Endothelial cell of umbilical vein (primary cell): ENCODE measurements at regions not wholly inside any gene's neighbourhood (a gene's known extent, or its start where the extent isn't known, plus 50 kb on each side); places are given as distances from the start of the nearest gene placed in this dataset.

Experiments
- BruUV-seq: library from RNA; stranded (reverse); fragments of 400-500 nt; replicated peaks from 2 replicates; lab custom pipeline; 2021; lab: Mats Ljungman, UMichigan
- CTCF ChIA-PET: fragments of 300-600, 350-600 bp; sonication (Branson Sonifier 250); formaldehyde crosslinking; loops from one replicate; lab custom pipeline; 2021; ENCODE audit warnings: antibody characterized with exemption, inconsistent platforms; lab: Charles Lee
- POLR2A ChIA-PET: fragments of 300-600, 350-600 bp; sonication (Branson Sonifier 250); formaldehyde crosslinking; loops from one replicate; lab custom pipeline; 2021; ENCODE audit warnings: antibody characterized with exemption, inconsistent platforms; lab: Charles Lee
- DNase-seq: peaks from one replicate; pipeline ENCODE4 v3.0.0-alpha.2; 2011; ENCODE audit warnings: low read depth, low spot score
- FAIRE-seq: peaks from 2 replicates; lab custom pipeline; 2011; peaks lifted over from hg19 to GRCh38; lab: Jason Lieb, UNC
- H2AFZ ChIP-seq: 2 replicates; pipeline ENCODE4 v1.6.0; 2012; ENCODE audit warnings: low read depth, low read length, control low read depth, inconsistent platforms
- H3K27ac ChIP-seq: 2 replicates; pipeline ENCODE4 v1.5.1; 2011; ENCODE audit warnings: low read depth, mild to moderate bottlenecking, control low read depth, low read length, moderate library complexity; ENCODE audit not compliant: insufficient read depth
- H3K27me3 ChIP-seq, 2 experiments: 2 replicates each; pipeline versions ENCODE4 v1.6.0 to v1.6.1; 2011; ENCODE audit warnings: low read length in 2 of 2, mixed read lengths in 1 of 2; ENCODE audit not compliant: control insufficient read depth in 2 of 2, insufficient read depth in 2 of 2
- H3K36me3 ChIP-seq, 2 experiments: 2 replicates in 1 of 2; 3 replicates in 1 of 2; pipeline ENCODE4 v1.5.1; 2011; ENCODE audit warnings: low read length in 2 of 2, mild to moderate bottlenecking in 1 of 2, moderate library complexity in 1 of 2; ENCODE audit not compliant: control insufficient read depth in 2 of 2, insufficient read depth in 2 of 2; ENCODE audit errors: extremely low read depth in 1 of 2
- H3K4me1 ChIP-seq: 3 replicates; pipeline ENCODE4 v1.5.1; 2011; ENCODE audit warnings: mild to moderate bottlenecking, low read length; ENCODE audit not compliant: control insufficient read depth, insufficient read depth; ENCODE audit errors: extremely low read depth
- H3K4me2 ChIP-seq: 2 replicates; pipeline ENCODE4 v1.6.1; 2011; ENCODE audit warnings: low read length, control low read depth, mixed read lengths; ENCODE audit not compliant: insufficient read depth
- H3K4me3 ChIP-seq, 3 experiments: fragments of 200-600 bp in 1 of 3; sonication (generic), shearing (Covaris generic) in 1 of 3; replicated peaks in 1 of 3; 2 replicates each; pipeline ENCODE4 v1.5.1; 2011 to 2016; ENCODE audit warnings: control low read depth in 3 of 3, low read length in 3 of 3, mild to moderate bottlenecking in 2 of 3, inconsistent platforms in 1 of 3, low read depth in 1 of 3, moderate library complexity in 1 of 3; ENCODE audit not compliant: insufficient read depth in 1 of 3
- H3K79me2 ChIP-seq: 2 replicates; pipeline ENCODE4 v1.6.0; 2012; ENCODE audit warnings: low read length, inconsistent platforms; ENCODE audit not compliant: control insufficient read depth, insufficient read depth
- H3K9ac ChIP-seq: replicated peaks from 2 replicates; pipeline ENCODE3; 2011; ENCODE audit warnings: low read length, control low read depth; ENCODE audit not compliant: insufficient read depth; ENCODE audit errors: extremely low read depth
- H3K9me1 ChIP-seq: replicated peaks from 3 replicates; pipeline ENCODE4 v1.6.0; 2011; ENCODE audit warnings: mild to moderate bottlenecking, low read length; ENCODE audit not compliant: control insufficient read depth, insufficient read depth; ENCODE audit errors: extremely low read depth
- H3K9me3 ChIP-seq: replicated peaks from 2 replicates; pipeline ENCODE4 v1.5.1; 2012; ENCODE audit warnings: low read length, inconsistent platforms; ENCODE audit not compliant: control insufficient read depth, insufficient read depth
- H4K20me1 ChIP-seq: replicated peaks from 2 replicates; pipeline ENCODE3; 2011; ENCODE audit warnings: mild to moderate bottlenecking, low read length; ENCODE audit not compliant: control insufficient read depth, insufficient read depth; ENCODE audit errors: extremely low read depth
- EZH2 ChIP-seq: IDR thresholded peaks from 2 replicates; pipeline ENCODE4 v1.6.1; 2012; ENCODE audit warnings: borderline replicate concordance, low read depth, mild to moderate bottlenecking, moderate library complexity, low read length, inconsistent platforms; ENCODE audit not compliant: severe bottlenecking
- FOS ChIP-seq: IDR thresholded peaks from 2 replicates; pipeline ENCODE4 v1.6.1; 2011; ENCODE audit warnings: mild to moderate bottlenecking, low read length, moderate library complexity, borderline replicate concordance; ENCODE audit not compliant: insufficient read depth
- GATA2 ChIP-seq: IDR thresholded peaks from 2 replicates; pipeline ENCODE4 v1.7.0; 2011; ENCODE audit warnings: low read depth, mild to moderate bottlenecking, moderate library complexity, mixed read lengths, low read length; ENCODE audit not compliant: insufficient read length, insufficient read depth
- JUN ChIP-seq: IDR thresholded peaks from 2 replicates; pipeline ENCODE4 v1.6.1; 2011; ENCODE audit warnings: borderline replicate concordance, low read depth; ENCODE audit not compliant: insufficient read length, insufficient read depth
- MYC ChIP-seq: IDR thresholded peaks from one replicate; pipeline ENCODE4 v1.6.1; 2011; ENCODE audit warnings: mild to moderate bottlenecking, low read depth, low read length
- POLR2A ChIP-seq: IDR thresholded peaks from 2 replicates; pipeline ENCODE4 v1.6.1; 2012; ENCODE audit warnings: low read depth, mild to moderate bottlenecking, control low read depth, low read length
- POLR2AphosphoS5 ChIP-seq: IDR thresholded peaks from 2 replicates; pipeline ENCODE4 v1.6.1; 2012; ENCODE audit warnings: low read depth, mild to moderate bottlenecking, control low read depth, low read length, moderate library complexity; ENCODE audit not compliant: insufficient read depth
- dilution Hi-C: fragments of 300-500 bp; cut with MboI; formaldehyde crosslinking; loops from one replicate; pipeline ENCODE4 v1.15.0; 2019; ENCODE audit warnings: low sequenced_read_pairs; ENCODE audit not compliant: extremely low pct_ligation_motif_present
- intact Hi-C: fragments of 100-400 bp; cut with micrococcal nuclease; formaldehyde crosslinking; loops from one replicate; pipeline ENCODE4 v1.10.0; 2022
- TF ChIP-seq, protein P1 (sequence below): IDR thresholded peaks from 2 replicates; pipeline ENCODE4 v1.6.1; 2011; ENCODE audit not compliant: insufficient read depth, insufficient read length
- TF ChIP-seq, protein P2 (sequence below), 2 donors: IDR thresholded peaks; 1 replicate in 1 of 2; 2 replicates in 1 of 2; pipeline ENCODE4 v1.5.1; 2011; ENCODE audit warnings: low read length in 2 of 2, mild to moderate bottlenecking in 2 of 2, moderate library complexity in 2 of 2, control low read depth in 1 of 2, inconsistent platforms in 1 of 2, low read depth in 1 of 2; ENCODE audit not compliant: insufficient read depth in 1 of 2; ENCODE audit errors: extremely low read depth in 1 of 2

DNA sequence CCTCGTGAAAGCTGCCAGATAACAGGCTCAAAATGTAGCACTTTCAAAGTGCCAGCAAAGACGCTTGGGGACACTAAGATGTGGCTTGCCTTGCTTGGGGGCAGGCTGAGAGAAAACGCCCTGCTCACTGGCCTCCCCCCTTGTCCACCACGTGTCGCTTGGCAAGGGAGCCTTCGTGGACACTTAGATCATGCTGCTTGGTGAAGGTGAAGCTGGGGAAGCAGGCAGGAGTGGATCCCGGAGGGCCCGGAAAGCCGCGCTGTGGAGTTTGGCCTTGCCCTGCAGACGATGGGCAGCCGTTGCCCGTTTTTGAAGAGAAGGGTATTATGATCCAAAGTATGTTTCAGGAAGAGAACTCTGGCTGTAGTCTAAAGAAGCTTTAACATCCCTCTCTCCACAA is 53.4 kb upstream of the BDKRB2 start:
- H3K4me2 ChIP-seq, result no peak overlapping the region
- no peak overlapping the region for H3K9ac ChIP-seq
- no peaks in the 10 kb centered on the region for H4K20me1 ChIP-seq
- H2AFZ ChIP-seq, result no peak overlapping the region
- DNase-seq (no peak), FAIRE-seq (no peak)
- no peaks in the 10 kb centered on the region for H3K9me3 ChIP-seq
- no peaks in the 10 kb centered on the region for H3K79me2 ChIP-seq
- no peaks in the 10 kb centered on the region for H3K9me1 ChIP-seq
- H3K4me3 ChIP-seq, result no peak overlapping the region
- intact Hi-C loops, result no loop called here
- dilution Hi-C loops, result no loop called here
- H3K36me3 ChIP-seq, result no peaks in the 10 kb centered on the region
- TF ChIP-seq GATA2, result no peak
- TF ChIP-seq JUN, result no peak
- no peak for TF ChIP-seq MYC
- TF ChIP-seq, protein P1, sequence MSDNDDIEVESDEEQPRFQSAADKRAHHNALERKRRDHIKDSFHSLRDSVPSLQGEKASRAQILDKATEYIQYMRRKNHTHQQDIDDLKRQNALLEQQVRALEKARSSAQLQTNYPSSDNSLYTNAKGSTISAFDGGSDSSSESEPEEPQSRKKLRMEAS, result no peak
- TF ChIP-seq POLR2A, result no peak
- TF ChIP-seq EZH2, result no peak
- no peak for TF ChIP-seq POLR2AphosphoS5
- TF ChIP-seq, protein P2, sequence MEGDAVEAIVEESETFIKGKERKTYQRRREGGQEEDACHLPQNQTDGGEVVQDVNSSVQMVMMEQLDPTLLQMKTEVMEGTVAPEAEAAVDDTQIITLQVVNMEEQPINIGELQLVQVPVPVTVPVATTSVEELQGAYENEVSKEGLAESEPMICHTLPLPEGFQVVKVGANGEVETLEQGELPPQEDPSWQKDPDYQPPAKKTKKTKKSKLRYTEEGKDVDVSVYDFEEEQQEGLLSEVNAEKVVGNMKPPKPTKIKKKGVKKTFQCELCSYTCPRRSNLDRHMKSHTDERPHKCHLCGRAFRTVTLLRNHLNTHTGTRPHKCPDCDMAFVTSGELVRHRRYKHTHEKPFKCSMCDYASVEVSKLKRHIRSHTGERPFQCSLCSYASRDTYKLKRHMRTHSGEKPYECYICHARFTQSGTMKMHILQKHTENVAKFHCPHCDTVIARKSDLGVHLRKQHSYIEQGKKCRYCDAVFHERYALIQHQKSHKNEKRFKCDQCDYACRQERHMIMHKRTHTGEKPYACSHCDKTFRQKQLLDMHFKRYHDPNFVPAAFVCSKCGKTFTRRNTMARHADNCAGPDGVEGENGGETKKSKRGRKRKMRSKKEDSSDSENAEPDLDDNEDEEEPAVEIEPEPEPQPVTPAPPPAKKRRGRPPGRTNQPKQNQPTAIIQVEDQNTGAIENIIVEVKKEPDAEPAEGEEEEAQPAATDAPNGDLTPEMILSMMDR (IDR thresholded peaks at IDR 0.05; ENCODE audit: extremely low read depth in 1 of 2, insufficient read depth in 1 of 2, low read depth in 1 of 2, low read length in 2 of 2), result no peak
- TF ChIP-seq FOS, result no peak
- ChIA-PET POLR2A (no interaction called here), CTCF (no interaction called here)
- H3K27ac ChIP-seq, result no peak overlapping the region
- no peaks in the 10 kb centered on the region for H3K4me1 ChIP-seq
- no TSS peak for BruUV-seq
- H3K27me3 ChIP-seq, result no peaks in the 10 kb centered on the region
